ENCODE measurements at regions not wholly inside any gene's neighbourhood (a gene's known extent, or its start where the extent isn't known, plus 50 kb on each side); places are given as distances from the start of the nearest gene placed in this dataset.

- TF ChIP-seq CTCF (conservative IDR thresholded peaks at IDR 0.05 in 1 of 2, IDR thresholded peaks at IDR 0.05 in 1 of 2; ENCODE audit: low read depth in 1 of 2, low read length in 2 of 2) (no peak), EZH2 (IDR thresholded peaks at IDR 0.05; ENCODE audit: low read length, missing control alignments) (no peak)
Measured at GRCh38 chr6:744666-745353, 51.9 kb upstream of the EXOC2 start.
